Forelimb muscle (tissue), 1 donor: ENCODE measurements at regions not wholly inside any gene's neighbourhood (a gene's known extent, or its start where the extent isn't known, plus 50 kb on each side); places are given as distances from the start of the nearest gene placed in this dataset.
"Not testable (repeated sequence)": the region's sequence is repeated elsewhere in the genome, so short reads cannot be mapped to it uniquely, and the experiment has no call there.

ENCODE experiments used
- DNase-seq: peaks from one replicate; pipeline ENCODE4 v3.0.0-alpha.2; 2013; ENCODE audit warnings: low read depth

GRCh38 chr16:86229283-86229682 is 281.0 kb upstream of the FOXF1 start:
- no peak for DNase-seq

GRCh38 chr16:86229866-86230656 is 280.3 kb upstream of the FOXF1 start:
- DNase-seq, result no peak

GRCh38 chr16:86231321-86231995 is 278.9 kb upstream of the FOXF1 start:
- no peak for DNase-seq

- DNase-seq, result no peak
Observed at GRCh38 chr16:86231996-86232350, 278.4 kb upstream of the FOXF1 start.

GRCh38 chr16:86232496-86232895 is 277.8 kb upstream of the FOXF1 start:
- DNase-seq, result no peak

- not testable (repeated sequence) for DNase-seq
Observed at GRCh38 chr16:86233506-86233905, 276.8 kb upstream of the FOXF1 start.

GRCh38 chr16:86239381-86239780 is 270.9 kb upstream of the FOXF1 start:
- no peak for DNase-seq

GRCh38 chr16:86240716-86241363 is 269.5 kb upstream of the FOXF1 start:
- DNase-seq, result no peak

GRCh38 chr16:86241681-86242080 is 268.6 kb upstream of the FOXF1 start:
- DNase-seq, result no peak

- no peak for DNase-seq
Observed at GRCh38 chr16:86242244-86243122, 267.8 kb upstream of the FOXF1 start.

GRCh38 chr16:86243123-86243473 is 267.2 kb upstream of the FOXF1 start:
- DNase-seq, result no peak

GRCh38 chr16:86243571-86244154 is 266.7 kb upstream of the FOXF1 start:
- DNase-seq, result no peak

GRCh38 chr16:86244158-86244557 is 266.2 kb upstream of the FOXF1 start:
- DNase-seq, result no peak

GRCh38 chr16:86244936-86245335 is 265.4 kb upstream of the FOXF1 start:
- DNase-seq, result no peak

GRCh38 chr16:86245351-86245750 is 265.0 kb upstream of the FOXF1 start:
- no peak for DNase-seq

GRCh38 chr16:86245895-86246294 is 264.4 kb upstream of the FOXF1 start:
- DNase-seq, result no peak

GRCh38 chr16:86248310-86248905 is 261.9 kb upstream of the FOXF1 start:
- no peak for DNase-seq

- DNase-seq, result no peak
Observed at GRCh38 chr16:86249631-86250030, 260.7 kb upstream of the FOXF1 start.

GRCh38 chr16:86251682-86252081 is 258.6 kb upstream of the FOXF1 start:
- no peak for DNase-seq

GRCh38 chr16:86252596-86252995 is 257.7 kb upstream of the FOXF1 start:
- no peak for DNase-seq

- DNase-seq, result no peak
Observed at GRCh38 chr16:86255966-86256365, 254.4 kb upstream of the FOXF1 start.
